Gastrocnemius medialis (tissue), 4 donors: ENCODE measurements at regions not wholly inside any gene's neighbourhood (a gene's known extent, or its start where the extent isn't known, plus 50 kb on each side); places are given as distances from the start of the nearest gene placed in this dataset.

ENCODE experiments used
- CTCF ChIP-seq, 5 experiments: fragments of 450-650 bp in 3 of 5; fragments of 200-600 bp in 2 of 5; sonication (generic) in 2 of 5; IDR thresholded peaks in 4 of 5; conservative IDR thresholded peaks in 1 of 5; 1 replicate in 4 of 5; 2 replicates in 1 of 5; pipeline ENCODE4 v1.5.1; 2016 to 2019; ENCODE audit warnings: antibody characterized with exemption in 5 of 5, mild to moderate bottlenecking in 3 of 5, moderate library complexity in 3 of 5
- POLR2A ChIP-seq, 2 donors: fragments of 450-650 bp; IDR thresholded peaks; one replicate each; pipeline ENCODE4 v1.6.1; 2017; ENCODE audit warnings: antibody characterized with exemption in 2 of 2, mild to moderate bottlenecking in 2 of 2, moderate library complexity in 2 of 2

GRCh38 chr1:70717211-70717610, 306.1 kb downstream of the CTH start:
- TF ChIP-seq CTCF (IDR thresholded peaks at IDR 0.05 in 4 of 5, conservative IDR thresholded peaks at IDR 0.05 in 1 of 5) (no peak), POLR2A (IDR thresholded peaks at IDR 0.05) (no peak)
